ENCODE measurements at regions not wholly inside any gene's neighbourhood (a gene's known extent, or its start where the extent isn't known, plus 50 kb on each side); places are given as distances from the start of the nearest gene placed in this dataset.

GRCh38 chr14:34250959-34251358 is 211.1 kb downstream of the SPTSSA start:
- Histone ChIP-seq H3K4me3 (ENCODE audit: low read length) (no peak overlapping the region), H3K36me3 (ENCODE audit: insufficient read depth, low read length) (no peaks in the 10 kb centered on the region), H3F3A (ENCODE audit: insufficient read depth, low read length, poor library complexity, severe bottlenecking) (no peaks in the 10 kb centered on the region), H3K27me3 (ENCODE audit: insufficient read depth, low read depth, low read length) (no peaks in the 10 kb centered on the region), H2AFZ (ENCODE audit: low read depth, low read length) (no peak overlapping the region), H4K20me1 (ENCODE audit: insufficient read depth) (no peaks in the 10 kb centered on the region), H3K9me3 (ENCODE audit: low read length) (no peaks in the 10 kb centered on the region), H3K79me2 (replicated peaks; ENCODE audit: insufficient read depth, low read length) (no peaks in the 10 kb centered on the region), H3K4me2 (ENCODE audit: low read length) (no peak overlapping the region), H3K27ac (ENCODE audit: low read length) (no peak overlapping the region), H3K9ac (ENCODE audit: low read length) (no peak overlapping the region), H3K9me2 (ENCODE audit: insufficient read depth, low read length) (no peaks in the 10 kb centered on the region)
- TF ChIP-seq POLR2AphosphoS5 (IDR thresholded peaks at IDR 0.05) (no peak), RAD21 (conservative IDR thresholded peaks at IDR 0.05) (no peak), SMC3 (conservative IDR thresholded peaks at IDR 0.05; ENCODE audit: poor library complexity) (no peak), EP300 (conservative IDR thresholded peaks at IDR 0.05; ENCODE audit: poor library complexity, severe bottlenecking) (no peak), EZH2 (IDR thresholded peaks at IDR 0.05; ENCODE audit: borderline replicate concordance, insufficient read depth, low read length, poor library complexity, severe bottlenecking) (no peak), MXI1 (conservative IDR thresholded peaks at IDR 0.05; ENCODE audit: poor library complexity, severe bottlenecking) (no peak), TAF1 (IDR thresholded peaks at IDR 0.05; ENCODE audit: low read depth) (no peak)
- TF ChIP-seq, protein P1, sequence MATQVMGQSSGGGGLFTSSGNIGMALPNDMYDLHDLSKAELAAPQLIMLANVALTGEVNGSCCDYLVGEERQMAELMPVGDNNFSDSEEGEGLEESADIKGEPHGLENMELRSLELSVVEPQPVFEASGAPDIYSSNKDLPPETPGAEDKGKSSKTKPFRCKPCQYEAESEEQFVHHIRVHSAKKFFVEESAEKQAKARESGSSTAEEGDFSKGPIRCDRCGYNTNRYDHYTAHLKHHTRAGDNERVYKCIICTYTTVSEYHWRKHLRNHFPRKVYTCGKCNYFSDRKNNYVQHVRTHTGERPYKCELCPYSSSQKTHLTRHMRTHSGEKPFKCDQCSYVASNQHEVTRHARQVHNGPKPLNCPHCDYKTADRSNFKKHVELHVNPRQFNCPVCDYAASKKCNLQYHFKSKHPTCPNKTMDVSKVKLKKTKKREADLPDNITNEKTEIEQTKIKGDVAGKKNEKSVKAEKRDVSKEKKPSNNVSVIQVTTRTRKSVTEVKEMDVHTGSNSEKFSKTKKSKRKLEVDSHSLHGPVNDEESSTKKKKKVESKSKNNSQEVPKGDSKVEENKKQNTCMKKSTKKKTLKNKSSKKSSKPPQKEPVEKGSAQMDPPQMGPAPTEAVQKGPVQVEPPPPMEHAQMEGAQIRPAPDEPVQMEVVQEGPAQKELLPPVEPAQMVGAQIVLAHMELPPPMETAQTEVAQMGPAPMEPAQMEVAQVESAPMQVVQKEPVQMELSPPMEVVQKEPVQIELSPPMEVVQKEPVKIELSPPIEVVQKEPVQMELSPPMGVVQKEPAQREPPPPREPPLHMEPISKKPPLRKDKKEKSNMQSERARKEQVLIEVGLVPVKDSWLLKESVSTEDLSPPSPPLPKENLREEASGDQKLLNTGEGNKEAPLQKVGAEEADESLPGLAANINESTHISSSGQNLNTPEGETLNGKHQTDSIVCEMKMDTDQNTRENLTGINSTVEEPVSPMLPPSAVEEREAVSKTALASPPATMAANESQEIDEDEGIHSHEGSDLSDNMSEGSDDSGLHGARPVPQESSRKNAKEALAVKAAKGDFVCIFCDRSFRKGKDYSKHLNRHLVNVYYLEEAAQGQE (IDR thresholded peaks at IDR 0.05; ENCODE audit: borderline replicate concordance), result no peak
- TF ChIP-seq, protein P2, sequence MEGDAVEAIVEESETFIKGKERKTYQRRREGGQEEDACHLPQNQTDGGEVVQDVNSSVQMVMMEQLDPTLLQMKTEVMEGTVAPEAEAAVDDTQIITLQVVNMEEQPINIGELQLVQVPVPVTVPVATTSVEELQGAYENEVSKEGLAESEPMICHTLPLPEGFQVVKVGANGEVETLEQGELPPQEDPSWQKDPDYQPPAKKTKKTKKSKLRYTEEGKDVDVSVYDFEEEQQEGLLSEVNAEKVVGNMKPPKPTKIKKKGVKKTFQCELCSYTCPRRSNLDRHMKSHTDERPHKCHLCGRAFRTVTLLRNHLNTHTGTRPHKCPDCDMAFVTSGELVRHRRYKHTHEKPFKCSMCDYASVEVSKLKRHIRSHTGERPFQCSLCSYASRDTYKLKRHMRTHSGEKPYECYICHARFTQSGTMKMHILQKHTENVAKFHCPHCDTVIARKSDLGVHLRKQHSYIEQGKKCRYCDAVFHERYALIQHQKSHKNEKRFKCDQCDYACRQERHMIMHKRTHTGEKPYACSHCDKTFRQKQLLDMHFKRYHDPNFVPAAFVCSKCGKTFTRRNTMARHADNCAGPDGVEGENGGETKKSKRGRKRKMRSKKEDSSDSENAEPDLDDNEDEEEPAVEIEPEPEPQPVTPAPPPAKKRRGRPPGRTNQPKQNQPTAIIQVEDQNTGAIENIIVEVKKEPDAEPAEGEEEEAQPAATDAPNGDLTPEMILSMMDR (IDR thresholded peaks at IDR 0.05; ENCODE audit: poor library complexity, severe bottlenecking), result no peak

GRCh38 chr14:34247605-34248004 is 214.4 kb downstream of the SPTSSA start:
- Histone ChIP-seq H3K4me3 (ENCODE audit: low read length) (no peak overlapping the region), H4K20me1 (ENCODE audit: insufficient read depth) (no peaks in the 10 kb centered on the region), H3K9ac (ENCODE audit: low read length) (no peak overlapping the region), H3K36me3 (ENCODE audit: insufficient read depth, low read length) (no peaks in the 10 kb centered on the region), H2AFZ (ENCODE audit: low read depth, low read length) (no peak overlapping the region), H3K79me2 (replicated peaks; ENCODE audit: insufficient read depth, low read length) (no peaks in the 10 kb centered on the region), H3K27me3 (ENCODE audit: insufficient read depth, low read depth, low read length) (no peaks in the 10 kb centered on the region), H3K9me3 (ENCODE audit: low read length) (no peaks in the 10 kb centered on the region), H3F3A (ENCODE audit: insufficient read depth, low read length, poor library complexity, severe bottlenecking) (no peaks in the 10 kb centered on the region), H3K27ac (ENCODE audit: low read length) (no peak overlapping the region), H3K9me2 (ENCODE audit: insufficient read depth, low read length) (no peaks in the 10 kb centered on the region), H3K4me2 (ENCODE audit: low read length) (no peak overlapping the region)
- TF ChIP-seq, protein P2 (IDR thresholded peaks at IDR 0.05; ENCODE audit: poor library complexity, severe bottlenecking), result no peak
- no peak for TF ChIP-seq TAF1 (IDR thresholded peaks at IDR 0.05; ENCODE audit: low read depth)
- TF ChIP-seq SMC3 (conservative IDR thresholded peaks at IDR 0.05; ENCODE audit: poor library complexity), result no peak
- no peak for TF ChIP-seq EZH2 (IDR thresholded peaks at IDR 0.05; ENCODE audit: borderline replicate concordance, insufficient read depth, low read length, poor library complexity, severe bottlenecking)
- TF ChIP-seq, protein P1 (IDR thresholded peaks at IDR 0.05; ENCODE audit: borderline replicate concordance), result no peak
- TF ChIP-seq MXI1 (conservative IDR thresholded peaks at IDR 0.05; ENCODE audit: poor library complexity, severe bottlenecking), result no peak
- TF ChIP-seq POLR2AphosphoS5 (IDR thresholded peaks at IDR 0.05), result no peak
- TF ChIP-seq RAD21 (conservative IDR thresholded peaks at IDR 0.05), result no peak
- TF ChIP-seq EP300 (conservative IDR thresholded peaks at IDR 0.05; ENCODE audit: poor library complexity, severe bottlenecking), result no peak
